GM23338 (cell line): ENCODE measurements at regions not wholly inside any gene's neighbourhood (a gene's known extent, or its start where the extent isn't known, plus 50 kb on each side); places are given as distances from the start of the nearest gene placed in this dataset.

Source experiments
- ATAC-seq: fragments of 200-7000 bp; cut with Tn5 transposase; 3 replicates; pipeline ENCODE4 v1.9.1; 2020
- DNase-seq: peaks from one replicate; pipeline ENCODE4 v3.0.0-alpha.2; 2015; ENCODE audit warnings: low spot score
- H2AFZ ChIP-seq: fragments of 200-600 bp; sonication (generic); 2 replicates; pipeline ENCODE4 v1.8.0; 2016; ENCODE audit warnings: antibody characterized with exemption, mild to moderate bottlenecking, moderate library complexity
- H3F3A ChIP-seq: fragments of 200-600 bp; sonication (generic); replicated peaks from 2 replicates; pipeline ENCODE4 v1.8.0; 2017; ENCODE audit warnings: antibody characterized with exemption, mixed run types, low read depth
- H3K27ac ChIP-seq: fragments of 200-600 bp; sonication (generic); 2 replicates; pipeline ENCODE4 v1.6.1; 2016; ENCODE audit warnings: low read depth
- H3K27me3 ChIP-seq: fragments of 200-600 bp; sonication (generic); 2 replicates; pipeline ENCODE4 v1.8.0; 2016; ENCODE audit warnings: mild to moderate bottlenecking, mixed run types, moderate library complexity; ENCODE audit not compliant: insufficient read depth
- H3K36me3 ChIP-seq: fragments of 200-600 bp; sonication (generic); 2 replicates; pipeline ENCODE4 v1.8.0; 2016; ENCODE audit warnings: mild to moderate bottlenecking; ENCODE audit not compliant: insufficient read depth
- H3K4me1 ChIP-seq: fragments of 200-600 bp; sonication (generic); 2 replicates; pipeline ENCODE4 v1.8.0; 2016; ENCODE audit warnings: mild to moderate bottlenecking, moderate library complexity; ENCODE audit not compliant: insufficient read depth
- H3K4me2 ChIP-seq: fragments of 200-600 bp; sonication (generic); 2 replicates; pipeline ENCODE4 v1.7.1; 2017; ENCODE audit warnings: mixed run types
- H3K4me3 ChIP-seq: fragments of 200-600 bp; sonication (generic); 2 replicates; pipeline ENCODE4 v1.6.1; 2016; ENCODE audit warnings: mixed run types
- H3K79me2 ChIP-seq: fragments of 200-600 bp; sonication (generic); replicated peaks from 2 replicates; pipeline ENCODE4 v1.8.0; 2017; ENCODE audit warnings: mild to moderate bottlenecking; ENCODE audit not compliant: insufficient read depth
- H3K9me2 ChIP-seq: fragments of 200-600 bp; sonication (generic); 2 replicates; pipeline ENCODE4 v1.8.0; 2017; ENCODE audit not compliant: insufficient read depth
- H4K20me1 ChIP-seq: fragments of 200-600 bp; sonication (generic); replicated peaks from 2 replicates; pipeline ENCODE4 v1.8.0; 2017; ENCODE audit warnings: mild to moderate bottlenecking; ENCODE audit not compliant: insufficient read depth
- H3K27ac Mint-ChIP-seq: 2 replicates; pipeline ENCODE4 v1.8.0; 2020; ENCODE audit warnings: inconsistent platforms, mild to moderate bottlenecking, moderate library complexity, mixed read lengths
- H3K27me3 Mint-ChIP-seq: 3 replicates; pipeline ENCODE4 v1.8.0; 2022; ENCODE audit warnings: low read depth, mild to moderate bottlenecking, moderate library complexity, mixed read lengths, inconsistent platforms; ENCODE audit not compliant: insufficient read depth, poor library complexity
- H3K36me3 Mint-ChIP-seq: 3 replicates; pipeline ENCODE4 v1.8.0; 2021; ENCODE audit warnings: low read depth, mild to moderate bottlenecking, inconsistent platforms, moderate library complexity, mixed read lengths
- H3K4me1 Mint-ChIP-seq: 3 replicates; pipeline ENCODE4 v1.8.0; 2020; ENCODE audit warnings: mild to moderate bottlenecking, inconsistent platforms, mixed read lengths
- H3K4me3 Mint-ChIP-seq: 3 replicates; pipeline ENCODE4 v1.8.0; 2021; ENCODE audit warnings: moderate library complexity, mild to moderate bottlenecking, inconsistent platforms, mixed read lengths
- H3K9me3 Mint-ChIP-seq: 3 replicates; pipeline ENCODE4 v1.8.0; 2020; ENCODE audit warnings: moderate library complexity, mild to moderate bottlenecking, inconsistent platforms, mixed read lengths
- CREB1 ChIP-seq: fragments of 250-450 bp; sonication (Bioruptor Pico); IDR thresholded peaks from 2 replicates; pipeline ENCODE4 v1.5.0; 2020; ENCODE audit warnings: low read depth, mild to moderate bottlenecking, moderate library complexity
- ETS1 ChIP-seq: IDR thresholded peaks from 2 replicates; pipeline ENCODE4 v1.6.1; 2016; ENCODE audit warnings: antibody characterized with exemption
- EZH2phosphoT487 ChIP-seq: fragments of 200-600 bp; sonication (generic); IDR thresholded peaks from one replicate; pipeline ENCODE4 v1.8.1; 2018; ENCODE audit warnings: antibody characterized with exemption; ENCODE audit not compliant: unreplicated experiment
- JUNB ChIP-seq: IDR thresholded peaks from one replicate; pipeline ENCODE4 v1.6.1; 2016; ENCODE audit warnings: antibody characterized with exemption; ENCODE audit not compliant: unreplicated experiment
- REST ChIP-seq: IDR thresholded peaks from one replicate; pipeline ENCODE4 v1.6.1; 2018; ENCODE audit warnings: antibody characterized with exemption; ENCODE audit not compliant: unreplicated experiment
- STAT1 ChIP-seq: IDR thresholded peaks from one replicate; pipeline ENCODE4 v1.6.1; 2016; ENCODE audit warnings: antibody characterized with exemption; ENCODE audit not compliant: unreplicated experiment
- ZNF462 ChIP-seq: fragments of 250-450 bp; sonication (Bioruptor Pico); IDR thresholded peaks from 2 replicates; pipeline ENCODE4 v1.5.0; 2020; ENCODE audit warnings: mild to moderate bottlenecking, moderate library complexity

- H3K79me2 ChIP-seq, result no peaks in the 10 kb centered on the region
- H3K4me1 ChIP-seq, result no peaks in the 10 kb centered on the region
- no peak overlapping the region for H3K4me3 ChIP-seq
- no peak overlapping the region for H3K27ac ChIP-seq
- DNase-seq, result no peak
- H3K4me1 Mint-ChIP-seq, result no peaks in the 10 kb centered on the region
- H3K36me3 Mint-ChIP-seq, result no peaks in the 10 kb centered on the region; the same call in 2 of the 3 replicates
- H3K36me3 ChIP-seq, result no peaks in the 10 kb centered on the region; the same call in 1 of the 2 replicates
- no peak overlapping the region for H2AFZ ChIP-seq
- no peak overlapping the region for H3K4me2 ChIP-seq
- peaks cover 35% of the 10 kb centered on the region for H3K9me3 Mint-ChIP-seq
- TF ChIP-seq STAT1 (no peak), REST (no peak), JUNB (no peak), ZNF462 (no peak), ETS1 (no peak), CREB1 (CRISPR knock-in tag) (no peak), EZH2phosphoT487 (no peak)
- no peaks in the 10 kb centered on the region for H3F3A ChIP-seq
- no peak overlapping the region for H3K27ac Mint-ChIP-seq
- no peaks in the 10 kb centered on the region for H3K27me3 Mint-ChIP-seq
- H3K9me2 ChIP-seq, result no peaks in the 10 kb centered on the region; the same call in 1 of the 2 replicates
- no peak for ATAC-seq
- H3K27me3 ChIP-seq, result no peaks in the 10 kb centered on the region
- H4K20me1 ChIP-seq, result no peaks in the 10 kb centered on the region
- no peak overlapping the region for H3K4me3 Mint-ChIP-seq
Measured at GRCh38 chr9:88614359-88614758, 79.4 kb downstream of the NXNL2 start.
